HepG2 (cell line): ENCODE measurements at regions not wholly inside any gene's neighbourhood (a gene's known extent, or its start where the extent isn't known, plus 50 kb on each side); places are given as distances from the start of the nearest gene placed in this dataset.

Experiments used
- AFF4 ChIP-seq: sonication (generic); formaldehyde crosslinking; IDR thresholded peaks from 2 replicates; pipeline ENCODE4 v1.4.0; 2020; ENCODE audit warnings: missing genetic modification reagents
- ATF7 ChIP-seq, 2 experiments: fragments of 450-650 bp in 1 of 2; sonication (generic) in 1 of 2; formaldehyde crosslinking in 1 of 2; IDR thresholded peaks; 2 replicates each; pipeline versions ENCODE4 v1.4.0 to v1.6.1; 2016 to 2020; ENCODE audit warnings: antibody characterized with exemption in 1 of 2, mild to moderate bottlenecking in 1 of 2, missing genetic modification reagents in 1 of 2
- CREB3 ChIP-seq: sonication (generic); formaldehyde crosslinking; IDR thresholded peaks from 2 replicates; pipeline ENCODE4 v1.5.0; 2020; ENCODE audit warnings: missing genetic modification reagents
- CSRNP1 ChIP-seq: sonication (generic); formaldehyde crosslinking; IDR thresholded peaks from 2 replicates; pipeline ENCODE4 v1.8.1; 2023; ENCODE audit warnings: mild to moderate bottlenecking, missing genetic modification reagents
- CTCF ChIP-seq: sonication (generic); formaldehyde crosslinking; IDR thresholded peaks from 2 replicates; pipeline ENCODE4 v1.5.0; 2020; ENCODE audit warnings: mild to moderate bottlenecking, missing genetic modification reagents, moderate library complexity
- HDAC2 ChIP-seq: sonication (generic); formaldehyde crosslinking; IDR thresholded peaks from 2 replicates; pipeline ENCODE4 v1.4.0; 2020; ENCODE audit warnings: missing genetic modification reagents
- IRF1 ChIP-seq: sonication (generic); formaldehyde crosslinking; IDR thresholded peaks from 2 replicates; pipeline ENCODE4 v1.4.0; 2020; ENCODE audit warnings: low read depth, mild to moderate bottlenecking, missing genetic modification reagents
- MAZ ChIP-seq, 2 experiments: sonication (generic) in 1 of 2; formaldehyde crosslinking in 1 of 2; IDR thresholded peaks; 2 replicates each; pipeline versions ENCODE4 v1.5.0 to v1.6.1; 2012 to 2020; ENCODE audit warnings: low read depth in 2 of 2, mild to moderate bottlenecking in 2 of 2, borderline replicate concordance in 1 of 2, improper control_type of control experiment in 1 of 2, low read length in 1 of 2, missing genetic modification reagents in 1 of 2, moderate library complexity in 1 of 2
- POLR2A ChIP-seq, 2 experiments: IDR thresholded peaks; 2 replicates each; pipeline ENCODE4 v1.6.1; 2011; ENCODE audit warnings: low read depth in 2 of 2, low read length in 2 of 2, mild to moderate bottlenecking in 1 of 2, moderate library complexity in 1 of 2; ENCODE audit not compliant: insufficient read depth in 1 of 2
- RAD21 ChIP-seq: fragments of 450-650 bp; formaldehyde crosslinking; IDR thresholded peaks from 2 replicates; pipeline ENCODE4 v1.5.0; 2020; ENCODE audit warnings: mild to moderate bottlenecking
- THAP7 ChIP-seq: sonication (generic); formaldehyde crosslinking; IDR thresholded peaks from 2 replicates; pipeline ENCODE4 v1.8.1; 2023; ENCODE audit warnings: mild to moderate bottlenecking, missing genetic modification reagents
- ZNF160 ChIP-seq: sonication (generic); formaldehyde crosslinking; IDR thresholded peaks from 2 replicates; pipeline ENCODE4 v1.8.0; 2022; ENCODE audit warnings: mild to moderate bottlenecking, inconsistent platforms, missing genetic modification reagents
- ZNF546 ChIP-seq: sonication (generic); formaldehyde crosslinking; conservative IDR thresholded peaks from 2 replicates; pipeline ENCODE4 v1.8.1; 2023; ENCODE audit warnings: mild to moderate bottlenecking, missing genetic modification reagents
- ZNF780A ChIP-seq: sonication (generic); formaldehyde crosslinking; IDR thresholded peaks from 2 replicates; pipeline ENCODE4 v1.8.0; 2022; ENCODE audit warnings: mild to moderate bottlenecking, missing genetic modification reagents, moderate library complexity

GRCh38 chr4:72984351-72984750 is 85.2 kb downstream of the COX18 start:
- no peak for TF ChIP-seq IRF1 (CRISPR knock-in tag)
- TF ChIP-seq CTCF (CRISPR knock-in tag), result no peak
- no peak for TF ChIP-seq ZNF780A
- TF ChIP-seq RAD21, result no peak
- no peak for TF ChIP-seq CREB3 (CRISPR knock-in tag)
- no peak for TF ChIP-seq ZNF546 (CRISPR knock-in tag)
- no peak for TF ChIP-seq THAP7 (CRISPR knock-in tag)
- TF ChIP-seq ATF7 (IDR thresholded peaks at IDR 0.05), result no peak
- TF ChIP-seq ATF7 (CRISPR knock-in tag; IDR thresholded peaks at IDR 0.05), result no peak
- no peak for TF ChIP-seq MAZ (IDR thresholded peaks at IDR 0.05; ENCODE audit: borderline replicate concordance, low read depth, low read length)
- TF ChIP-seq MAZ (CRISPR knock-in tag; IDR thresholded peaks at IDR 0.05; ENCODE audit: low read depth), result no peak
- TF ChIP-seq CSRNP1 (CRISPR knock-in tag), result no peak
- TF ChIP-seq AFF4 (CRISPR knock-in tag), result no peak
- no peak for TF ChIP-seq ZNF160 (CRISPR knock-in tag)
- no peak for TF ChIP-seq POLR2A (IDR thresholded peaks at IDR 0.05; ENCODE audit: insufficient read depth in 1 of 2, low read depth in 2 of 2, low read length in 2 of 2)
- TF ChIP-seq HDAC2 (CRISPR knock-in tag), result no peak
